ENCODE measurements at regions not wholly inside any gene's neighbourhood (a gene's known extent, or its start where the extent isn't known, plus 50 kb on each side); places are given as distances from the start of the nearest gene placed in this dataset.
"Not testable (repeated sequence)": the region's sequence is repeated elsewhere in the genome, so short reads cannot be mapped to it uniquely, and the experiment has no call there.

- Histone ChIP-seq H3K27ac (ENCODE audit: low read depth, low read length) (no peak overlapping the region), H3K27me3 (ENCODE audit: insufficient read depth, low read length) (no peaks in the 10 kb centered on the region), H3K9me3 (ENCODE audit: insufficient read depth, low read depth, low read length) (no peaks in the 10 kb centered on the region), H3K36me3 (ENCODE audit: insufficient read depth, low read length) (no peaks in the 10 kb centered on the region), H3K4me3 (ENCODE audit: low read length) (no peak overlapping the region), H3K9ac (ENCODE audit: low read depth, low read length) (no peak overlapping the region), H3K4me1 (ENCODE audit: insufficient read depth, low read length) (no peaks in the 10 kb centered on the region)
- WGBS = 97% methylated on average over 2 of the region's 2 CpGs
These were observed 67.7 kb upstream of the IRAK1BP1 start for GRCh38 chr6:78799682-78800081.

GRCh38 chr6:78806792-78807191, 60.6 kb upstream of the IRAK1BP1 start:
- not testable (repeated sequence) for H3K4me1 ChIP-seq (ENCODE audit: insufficient read depth, low read length); H3K9ac ChIP-seq (ENCODE audit: low read depth, low read length); H3K9me3 ChIP-seq (ENCODE audit: insufficient read depth, low read depth, low read length); H3K4me3 ChIP-seq (ENCODE audit: low read length); H3K27me3 ChIP-seq (ENCODE audit: insufficient read depth, low read length); H3K36me3 ChIP-seq (ENCODE audit: insufficient read depth, low read length); H3K27ac ChIP-seq (ENCODE audit: low read depth, low read length)
- WGBS = 87% methylated on average over 1 of the region's 1 CpG

GRCh38 chr6:78807655-78808355, 59.5 kb upstream of the IRAK1BP1 start:
- not testable (repeated sequence) for H3K9ac ChIP-seq (ENCODE audit: low read depth, low read length); H3K9me3 ChIP-seq (ENCODE audit: insufficient read depth, low read depth, low read length); H3K27me3 ChIP-seq (ENCODE audit: insufficient read depth, low read length); H3K4me1 ChIP-seq (ENCODE audit: insufficient read depth, low read length); H3K36me3 ChIP-seq (ENCODE audit: insufficient read depth, low read length); H3K27ac ChIP-seq (ENCODE audit: low read depth, low read length); H3K4me3 ChIP-seq (ENCODE audit: low read length)
- WGBS = 95% methylated on average over 10 of the region's 10 CpGs

GRCh38 chr6:78808356-78808891, 58.9 kb upstream of the IRAK1BP1 start:
- H3K4me1 ChIP-seq (ENCODE audit: insufficient read depth, low read length) = no peaks in the 10 kb centered on the region
- no peaks in the 10 kb centered on the region for H3K27me3 ChIP-seq (ENCODE audit: insufficient read depth, low read length)
- no peak overlapping the region for H3K4me3 ChIP-seq (ENCODE audit: low read length)
- H3K9me3 ChIP-seq (ENCODE audit: insufficient read depth, low read depth, low read length) = no peaks in the 10 kb centered on the region
- no peak overlapping the region for H3K9ac ChIP-seq (ENCODE audit: low read depth, low read length)
- WGBS = 93% methylated on average over 2 of the region's 4 CpGs
- H3K36me3 ChIP-seq (ENCODE audit: insufficient read depth, low read length) = no peaks in the 10 kb centered on the region
- no peak overlapping the region for H3K27ac ChIP-seq (ENCODE audit: low read depth, low read length)

GRCh38 chr6:78808933-78809332, 58.4 kb upstream of the IRAK1BP1 start:
- H3K9me3 ChIP-seq (ENCODE audit: insufficient read depth, low read depth, low read length) = no peaks in the 10 kb centered on the region
- WGBS = 92% methylated on average over 5 of the region's 5 CpGs

GRCh38 chr6:78810146-78810545, 57.2 kb upstream of the IRAK1BP1 start:
- Histone ChIP-seq H3K27me3 (ENCODE audit: insufficient read depth, low read length) (no peaks in the 10 kb centered on the region), H3K9ac (ENCODE audit: low read depth, low read length) (no peak overlapping the region), H3K9me3 (ENCODE audit: insufficient read depth, low read depth, low read length) (no peaks in the 10 kb centered on the region), H3K4me1 (ENCODE audit: insufficient read depth, low read length) (no peaks in the 10 kb centered on the region), H3K36me3 (ENCODE audit: insufficient read depth, low read length) (no peaks in the 10 kb centered on the region), H3K4me3 (ENCODE audit: low read length) (no peak overlapping the region), H3K27ac (ENCODE audit: low read depth, low read length) (no peak overlapping the region)
- WGBS = no CpG with 5 or more reads among the region's 1 CpG

More at GRCh38 chr6:78808933-78809332, 58.4 kb upstream of the IRAK1BP1 start:
- no peak overlapping the region for H3K27ac ChIP-seq (ENCODE audit: low read depth, low read length)
- no peaks in the 10 kb centered on the region for H3K27me3 ChIP-seq (ENCODE audit: insufficient read depth, low read length)
- H3K4me3 ChIP-seq (ENCODE audit: low read length) = no peak overlapping the region
- H3K36me3 ChIP-seq (ENCODE audit: insufficient read depth, low read length) = no peaks in the 10 kb centered on the region
- no peaks in the 10 kb centered on the region for H3K4me1 ChIP-seq (ENCODE audit: insufficient read depth, low read length)
- H3K9ac ChIP-seq (ENCODE audit: low read depth, low read length) = no peak overlapping the region

- Histone ChIP-seq H3K27ac (ENCODE audit: low read depth, low read length) (no peak overlapping the region), H3K36me3 (ENCODE audit: insufficient read depth, low read length) (no peaks in the 10 kb centered on the region), H3K9me3 (ENCODE audit: insufficient read depth, low read depth, low read length) (no peaks in the 10 kb centered on the region), H3K27me3 (ENCODE audit: insufficient read depth, low read length) (no peaks in the 10 kb centered on the region), H3K4me3 (ENCODE audit: low read length) (no peak overlapping the region), H3K4me1 (ENCODE audit: insufficient read depth, low read length) (no peaks in the 10 kb centered on the region), H3K9ac (ENCODE audit: low read depth, low read length) (no peak overlapping the region)
- 76% methylated on average over 2 of the region's 2 CpGs for WGBS
These were observed 56.7 kb upstream of the IRAK1BP1 start for GRCh38 chr6:78810698-78811097.

All from HUES64 (cell line).